Femur (tissue), 1 donor: ENCODE measurements at regions not wholly inside any gene's neighbourhood (a gene's known extent, or its start where the extent isn't known, plus 50 kb on each side); places are given as distances from the start of the nearest gene placed in this dataset.

Experiments
- DNase-seq: peaks from one replicate; pipeline ENCODE4 v3.0.0-alpha.2; 2017

- DNase-seq: no peak
Measured at GRCh38 chr13:61850794-61851193, 435.1 kb upstream of the PCDH20 start.

- no peak for DNase-seq
Measured at GRCh38 chr13:61838568-61838967, 422.9 kb upstream of the PCDH20 start.

DNA sequence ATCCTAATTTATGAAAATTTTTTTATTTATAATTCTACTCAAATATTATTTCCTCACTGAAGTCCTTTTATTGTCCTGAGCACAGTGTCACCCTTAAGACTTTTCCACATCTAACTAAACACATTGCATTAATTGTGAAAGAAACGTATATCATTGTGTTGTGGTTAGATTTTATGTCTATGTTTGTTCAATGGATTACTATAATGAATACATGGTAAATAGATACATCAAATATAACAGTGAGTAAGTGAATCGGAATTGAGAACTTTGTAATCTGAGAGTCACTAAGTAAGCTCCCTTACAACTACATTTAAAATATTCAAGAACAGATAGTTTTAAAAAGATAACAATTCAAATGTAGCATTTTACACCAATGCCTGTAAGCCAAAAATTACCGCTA lies 417.6 kb upstream of the PCDH20 start:
- no peak for DNase-seq

- DNase-seq: no peak
Measured at GRCh38 chr13:61831026-61831425, 415.4 kb upstream of the PCDH20 start.

- peak; percentile 23 for DNase-seq
Measured at GRCh38 chr13:61830475-61830874, 414.8 kb upstream of the PCDH20 start.

DNA sequence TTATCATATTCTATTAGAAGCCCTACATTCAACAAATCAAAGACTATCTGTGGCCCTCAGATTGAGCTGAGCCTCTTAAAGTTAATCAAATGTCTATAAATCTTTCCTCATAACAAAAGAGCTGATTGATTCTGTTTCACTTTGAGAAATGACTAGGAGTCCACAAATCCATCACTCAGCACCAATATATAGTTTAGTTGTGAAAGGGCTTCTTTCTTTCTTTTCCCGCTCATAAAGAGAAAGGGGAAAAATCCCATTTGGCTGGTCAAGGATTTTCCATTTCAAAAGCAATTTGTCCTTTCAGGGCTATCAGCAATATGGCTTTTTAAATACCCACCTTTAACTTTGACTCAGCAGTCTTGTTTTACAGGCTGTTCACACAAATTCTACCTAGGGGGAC lies 408.5 kb upstream of the PCDH20 start:
- DNase-seq: no peak

DNA sequence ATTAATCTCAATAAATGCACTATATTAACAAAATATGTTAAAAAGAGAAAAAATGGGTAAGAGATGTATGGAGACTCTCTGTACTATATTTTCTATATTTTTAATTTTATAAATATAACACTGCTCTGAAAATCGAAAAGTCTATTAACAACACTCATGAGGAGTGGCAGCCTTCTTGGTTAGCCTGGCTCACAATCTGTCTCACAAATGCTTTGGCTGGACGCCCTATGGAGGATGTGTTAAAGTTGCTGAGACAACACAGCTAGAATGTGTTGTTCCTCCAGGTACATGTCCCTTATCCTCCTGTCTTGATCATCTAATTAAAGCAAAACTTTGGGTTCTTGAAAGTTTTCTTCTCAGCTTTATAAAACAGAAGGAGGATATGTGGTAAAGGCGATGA lies 396.6 kb upstream of the PCDH20 start:
- no peak for DNase-seq

DNA sequence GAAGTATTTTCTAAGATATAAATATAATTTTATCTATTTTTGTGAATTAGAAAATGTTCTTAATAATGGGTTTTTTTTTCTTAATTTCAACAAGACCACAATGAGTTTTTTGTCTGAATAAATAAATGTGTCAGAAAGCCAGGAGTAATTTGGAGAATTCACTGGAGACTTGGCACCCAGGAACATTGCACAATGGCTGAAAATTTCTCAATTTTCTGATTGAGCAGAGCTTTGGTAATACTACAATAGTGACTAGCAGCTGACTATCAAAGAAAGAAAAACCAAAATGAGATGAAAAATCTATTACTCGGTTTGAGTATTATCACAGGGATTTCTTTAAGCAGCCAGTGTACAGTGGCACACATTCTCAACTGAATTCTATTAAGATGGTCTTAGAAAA lies 394.4 kb upstream of the PCDH20 start:
- no peak for DNase-seq

GRCh38 chr13:61797397-61797796 lies 381.7 kb upstream of the PCDH20 start:
- no peak for DNase-seq

- no peak for DNase-seq
Measured at GRCh38 chr13:61795580-61795979, 379.9 kb upstream of the PCDH20 start.

DNA sequence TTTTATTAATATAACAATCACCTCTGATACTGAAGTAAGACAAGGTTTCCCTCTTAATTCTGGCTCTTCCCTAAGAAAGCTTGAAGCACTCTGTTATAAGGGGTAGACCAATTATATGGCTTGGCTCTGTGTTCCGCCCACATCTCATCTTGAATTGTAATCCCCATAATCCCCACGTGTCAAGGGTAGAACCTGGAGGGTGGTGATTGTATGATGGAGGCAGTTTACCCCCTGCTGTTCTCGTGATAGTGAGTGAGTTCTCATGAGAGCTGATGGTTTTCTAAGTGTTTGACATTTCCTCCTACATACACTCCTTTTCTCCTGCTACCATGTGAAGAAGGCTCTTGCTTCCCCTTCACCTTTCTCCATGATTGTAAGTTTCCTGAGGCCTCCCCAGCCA lies 363.8 kb upstream of the PCDH20 start:
- DNase-seq: no peak

DNA sequence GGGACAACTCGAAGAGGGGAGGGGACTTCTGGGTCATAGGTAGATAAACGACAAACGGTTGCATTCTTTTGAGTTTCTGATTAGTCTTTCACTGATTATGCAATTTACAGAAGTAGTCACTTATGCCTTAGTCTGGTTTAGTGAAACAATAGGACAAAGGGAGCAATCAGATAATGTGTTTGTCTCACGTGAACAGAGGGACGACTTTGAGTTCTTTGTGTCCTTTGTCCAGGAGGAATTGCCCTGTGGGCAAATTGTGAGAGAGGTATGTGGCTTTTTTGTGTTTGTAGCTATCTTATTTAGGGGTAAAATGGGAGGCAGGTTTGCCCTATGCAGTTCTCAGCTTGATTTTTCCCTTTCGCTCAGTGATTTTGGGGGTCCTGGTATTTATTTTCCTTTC lies 362.9 kb upstream of the PCDH20 start:
- no peak for DNase-seq

DNA sequence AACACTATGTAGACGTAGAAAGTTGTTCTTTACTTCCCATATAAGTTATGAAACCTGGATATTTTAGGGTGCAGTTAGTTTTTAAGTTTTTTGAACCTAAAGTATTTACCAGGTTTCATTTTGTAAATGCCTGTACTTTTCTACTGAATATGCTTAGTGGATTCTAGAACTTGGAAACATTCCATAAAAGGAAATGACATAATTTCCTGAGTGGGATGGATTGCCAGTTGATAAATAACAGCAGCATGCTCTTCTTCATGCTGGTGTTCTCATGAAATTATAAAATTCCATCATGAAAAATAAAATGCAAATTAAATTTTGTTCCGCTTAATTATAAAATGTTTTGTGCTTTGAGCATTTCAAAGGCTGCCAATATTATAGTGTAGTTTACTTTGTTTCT lies 362.2 kb upstream of the PCDH20 start:
- DNase-seq: no peak

GRCh38 chr13:61777271-61777670 lies 361.6 kb upstream of the PCDH20 start:
- no peak for DNase-seq

GRCh38 chr13:61774903-61775302 lies 359.3 kb upstream of the PCDH20 start:
- DNase-seq: no peak

DNA sequence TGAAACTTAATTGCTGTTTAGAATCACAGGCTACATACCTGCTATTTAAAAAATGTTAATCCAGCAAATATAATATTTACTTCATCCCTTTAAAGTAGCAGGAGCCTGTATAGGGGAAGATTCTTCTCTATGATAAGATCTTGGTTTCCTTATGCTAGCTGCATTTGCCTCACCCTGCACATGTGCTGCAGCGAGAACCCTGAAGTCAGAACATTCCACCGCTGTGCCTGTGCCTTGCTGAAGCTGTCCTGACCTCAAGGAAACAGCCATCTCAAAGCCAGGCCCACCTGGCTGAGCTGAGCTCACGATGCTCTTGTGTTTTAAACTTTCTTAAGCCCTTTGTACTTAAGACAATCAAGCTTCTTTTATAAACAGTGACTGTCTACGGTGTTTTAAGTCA lies 355.0 kb upstream of the PCDH20 start:
- no peak for DNase-seq

GRCh38 chr13:61768175-61768574 lies 352.5 kb upstream of the PCDH20 start:
- DNase-seq: no peak

GRCh38 chr13:61766667-61767058 lies 351.0 kb upstream of the PCDH20 start:
- DNase-seq: no peak

DNA sequence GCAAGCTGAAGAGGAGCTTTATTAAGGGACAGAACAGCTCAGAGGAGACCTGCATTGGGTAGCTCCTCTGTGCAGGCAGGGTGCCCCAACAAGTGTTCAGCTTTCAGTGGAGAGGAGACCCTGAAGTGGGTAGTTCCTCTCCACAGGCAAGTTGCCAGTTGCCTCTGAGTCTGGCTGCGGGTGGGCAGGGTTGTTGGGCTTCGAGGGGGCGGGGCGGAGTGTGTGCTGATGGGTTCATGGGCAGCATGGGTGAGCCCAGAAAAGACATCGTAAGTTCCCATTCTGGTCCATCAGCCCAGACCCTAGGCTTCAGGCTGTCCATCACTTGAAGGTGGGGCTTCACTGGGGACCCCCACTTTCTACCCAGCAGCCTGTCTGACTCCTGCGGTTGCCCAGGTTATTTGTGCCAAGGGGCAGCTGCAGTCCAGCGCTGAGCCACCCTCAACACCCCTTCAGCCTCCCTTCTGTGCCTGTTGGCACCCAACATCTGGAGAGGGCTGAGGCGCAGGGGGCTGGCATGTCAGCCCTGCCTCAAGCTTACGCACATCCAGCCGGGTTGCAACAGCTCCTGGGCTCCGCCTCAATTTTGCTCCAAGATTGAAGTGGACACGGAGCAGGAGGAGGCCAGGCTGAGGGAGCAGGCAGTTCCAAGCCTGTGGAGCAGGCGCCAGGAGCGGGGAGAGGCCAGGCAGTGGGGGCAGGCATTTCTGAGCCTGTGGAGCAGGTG lies 350.5 kb upstream of the PCDH20 start:
- no peak for DNase-seq

GRCh38 chr13:61765181-61765742 lies 349.6 kb upstream of the PCDH20 start:
- DNase-seq: no peak

DNA sequence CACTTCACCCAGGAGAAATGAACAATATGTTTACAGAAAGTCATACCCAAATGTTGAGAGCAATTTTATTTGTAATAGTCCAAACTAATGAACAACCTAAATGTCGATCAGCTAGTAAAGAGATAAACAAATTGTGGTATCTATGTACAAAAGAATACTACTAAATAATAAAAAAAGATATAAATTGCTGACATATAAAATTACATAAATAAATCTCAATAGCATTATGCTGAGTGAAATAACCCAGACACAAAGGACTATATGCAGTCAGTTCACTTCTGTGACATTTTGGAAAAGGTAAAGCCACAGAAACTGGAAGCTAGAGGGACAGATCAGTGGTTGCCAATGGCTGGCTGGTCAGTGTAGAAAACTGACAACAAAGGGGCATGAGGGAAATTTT lies 346.0 kb upstream of the PCDH20 start:
- no peak for DNase-seq

DNA sequence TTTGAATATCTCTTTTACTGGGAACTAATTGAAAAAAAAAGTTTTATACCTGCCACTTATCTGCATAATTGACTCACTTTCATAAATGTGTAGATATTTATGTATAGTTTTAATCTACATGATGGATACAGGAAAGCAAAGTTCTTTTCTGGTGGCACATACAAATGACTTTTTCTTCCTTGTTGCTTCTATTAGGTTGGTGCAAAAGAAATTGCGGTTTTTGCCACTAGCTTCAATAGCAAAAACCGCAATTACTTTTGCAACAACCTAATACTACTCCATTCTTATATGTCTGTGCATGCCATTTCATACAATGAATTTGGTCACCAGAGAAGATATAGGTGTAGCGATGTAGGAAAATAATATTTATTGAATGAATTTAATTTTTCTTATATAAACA lies 344.5 kb upstream of the PCDH20 start:
- no peak for DNase-seq

GRCh38 chr13:61756031-61756430 lies 340.4 kb upstream of the PCDH20 start:
- DNase-seq: no peak

GRCh38 chr13:61751039-61751438 lies 335.4 kb upstream of the PCDH20 start:
- DNase-seq: no peak

DNA sequence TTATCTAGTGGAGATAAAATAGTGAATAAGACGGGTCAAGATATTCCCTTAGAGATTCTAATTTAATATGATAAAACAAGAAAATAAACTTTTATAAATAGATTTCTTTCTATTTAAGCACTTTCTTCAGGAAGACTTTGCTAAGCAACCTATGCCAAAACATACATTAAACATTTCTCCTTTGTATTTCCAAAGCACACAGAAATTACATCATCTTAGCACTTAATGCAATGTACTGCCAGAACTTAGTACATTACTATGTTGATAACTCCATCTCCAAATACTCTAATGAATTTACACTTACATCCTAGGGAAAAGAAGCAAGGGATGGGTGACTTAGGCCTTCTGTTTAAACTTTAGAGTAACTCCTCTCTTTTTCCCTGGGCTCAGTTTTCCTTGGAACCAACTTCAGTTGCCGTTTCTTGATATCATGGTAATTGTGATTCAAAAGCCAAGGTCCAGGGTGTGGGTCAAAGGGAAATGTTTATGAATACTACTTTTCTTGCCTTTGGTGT lies 322.6 kb upstream of the PCDH20 start:
- no peak for DNase-seq
